GM19035 (cell line): ENCODE measurements at regions not wholly inside any gene's neighbourhood (a gene's known extent, or its start where the extent isn't known, plus 50 kb on each side); places are given as distances from the start of the nearest gene placed in this dataset.
"Not testable (repeated sequence)": the region's sequence is repeated elsewhere in the genome, so short reads cannot be mapped to it uniquely, and the experiment has no call there.

ENCODE experiments used
- ATAC-seq: cut with Tn5 transposase; IDR thresholded peaks from one replicate; pipeline ENCODE4 v1.9.1; 2021; ENCODE audit not compliant: unreplicated experiment

GRCh38 chr15:70526221-70526973 lies 237.0 kb downstream of the UACA start:
- ATAC-seq = no peak

- ATAC-seq = no peak
These were observed 237.8 kb downstream of the UACA start for GRCh38 chr15:70525551-70525950.

- no peak for ATAC-seq
These were observed 238.9 kb downstream of the UACA start for GRCh38 chr15:70524470-70524869.

GRCh38 chr15:70523616-70524015 lies 239.7 kb downstream of the UACA start:
- no peak for ATAC-seq

GRCh38 chr15:70523192-70523591 lies 240.2 kb downstream of the UACA start:
- no peak for ATAC-seq

GRCh38 chr15:70522323-70522966 lies 240.9 kb downstream of the UACA start:
- no peak for ATAC-seq

GRCh38 chr15:70521576-70522322 lies 241.6 kb downstream of the UACA start:
- ATAC-seq = no peak

GRCh38 chr15:70519616-70520015 lies 243.7 kb downstream of the UACA start:
- ATAC-seq = no peak

GRCh38 chr15:70519004-70519365 lies 244.4 kb downstream of the UACA start:
- ATAC-seq = no peak

- ATAC-seq = no peak
These were observed 245.0 kb downstream of the UACA start for GRCh38 chr15:70518201-70519003.

GRCh38 chr15:70517194-70517590 lies 246.2 kb downstream of the UACA start:
- ATAC-seq = no peak

GRCh38 chr15:70516408-70517193 lies 246.8 kb downstream of the UACA start:
- no peak for ATAC-seq

GRCh38 chr15:70514251-70514650 lies 249.1 kb downstream of the UACA start:
- no peak for ATAC-seq

GRCh38 chr15:70513819-70514218 lies 249.5 kb downstream of the UACA start:
- ATAC-seq = no peak

GRCh38 chr15:70512772-70513362 lies 250.5 kb downstream of the UACA start:
- no peak for ATAC-seq

GRCh38 chr15:70511972-70512587 lies 251.3 kb downstream of the UACA start:
- not testable (repeated sequence) for ATAC-seq

GRCh38 chr15:70510433-70510832 lies 252.9 kb downstream of the UACA start:
- no peak for ATAC-seq

GRCh38 chr15:70509731-70510143 lies 253.6 kb downstream of the UACA start:
- ATAC-seq = no peak

GRCh38 chr15:70509282-70509662 lies 254.1 kb downstream of the UACA start:
- no peak for ATAC-seq
